ENCODE measurements at regions not wholly inside any gene's neighbourhood (a gene's known extent, or its start where the extent isn't known, plus 50 kb on each side); places are given as distances from the start of the nearest gene placed in this dataset.
"Not testable (repeated sequence)": the region's sequence is repeated elsewhere in the genome, so short reads cannot be mapped to it uniquely, and the experiment has no call there.

GRCh38 chr19:28609944-28610343 lies 603.0 kb downstream of the UQCRFS1 start:
- no peak for DNase-seq (ENCODE audit: low read depth in 3 of 3, low spot score in 2 of 3)

GRCh38 chr19:28609091-28609755 lies 603.7 kb downstream of the UQCRFS1 start:
- DNase-seq (ENCODE audit: low read depth in 3 of 3, low spot score in 2 of 3), result no peak

GRCh38 chr19:28608292-28608691 lies 604.7 kb downstream of the UQCRFS1 start:
- no peak for DNase-seq (ENCODE audit: low read depth in 3 of 3, low spot score in 2 of 3)

GRCh38 chr19:28607066-28607583 lies 605.8 kb downstream of the UQCRFS1 start:
- DNase-seq (ENCODE audit: low read depth in 3 of 3, low spot score in 2 of 3), result no peak

GRCh38 chr19:28606269-28607032 lies 606.5 kb downstream of the UQCRFS1 start:
- DNase-seq (ENCODE audit: low read depth in 3 of 3, low spot score in 2 of 3), result no peak

- DNase-seq (ENCODE audit: low read depth in 3 of 3, low spot score in 2 of 3), result no peak
Measured at GRCh38 chr19:28605501-28606268, 607.3 kb downstream of the UQCRFS1 start.

GRCh38 chr19:28603453-28603852 lies 609.5 kb downstream of the UQCRFS1 start:
- no peak for DNase-seq (ENCODE audit: low read depth in 3 of 3, low spot score in 2 of 3)

- no peak for DNase-seq (ENCODE audit: low read depth in 3 of 3, low spot score in 2 of 3)
Measured at GRCh38 chr19:28602675-28603298, 610.2 kb downstream of the UQCRFS1 start.

- no peak for DNase-seq (ENCODE audit: low read depth in 3 of 3, low spot score in 2 of 3)
Measured at GRCh38 chr19:28601723-28602440, 611.1 kb downstream of the UQCRFS1 start.

GRCh38 chr19:28598861-28599260 lies 614.1 kb downstream of the UQCRFS1 start:
- DNase-seq (ENCODE audit: low read depth in 3 of 3, low spot score in 2 of 3), result no peak

GRCh38 chr19:28596561-28597071 lies 616.3 kb downstream of the UQCRFS1 start:
- peak in 2 of 3 donors; percentile 49 to 67 for DNase-seq (ENCODE audit: low read depth in 3 of 3, low spot score in 2 of 3)

GRCh38 chr19:28595722-28596480 lies 617.0 kb downstream of the UQCRFS1 start:
- DNase-seq (ENCODE audit: low read depth in 3 of 3, low spot score in 2 of 3), result no peak

- DNase-seq (ENCODE audit: low read depth in 3 of 3, low spot score in 2 of 3), result no peak
Measured at GRCh38 chr19:28594737-28595136, 618.2 kb downstream of the UQCRFS1 start.

GRCh38 chr19:28589991-28590411 lies 623.0 kb downstream of the UQCRFS1 start:
- DNase-seq (ENCODE audit: low read depth in 3 of 3, low spot score in 2 of 3), result not testable (repeated sequence)

GRCh38 chr19:28586474-28586873 lies 626.5 kb downstream of the UQCRFS1 start:
- DNase-seq (ENCODE audit: low read depth in 3 of 3, low spot score in 2 of 3), result no peak

GRCh38 chr19:28585796-28586195 lies 627.2 kb downstream of the UQCRFS1 start:
- DNase-seq (ENCODE audit: low read depth in 3 of 3, low spot score in 2 of 3), result no peak

- DNase-seq (ENCODE audit: low read depth in 3 of 3, low spot score in 2 of 3), result no peak
Measured at GRCh38 chr19:28583713-28584112, 629.2 kb downstream of the UQCRFS1 start.

- DNase-seq (ENCODE audit: low read depth in 3 of 3, low spot score in 2 of 3), result no peak
Measured at GRCh38 chr19:28583242-28583641, 629.7 kb downstream of the UQCRFS1 start.

GRCh38 chr19:28582796-28583195 lies 630.2 kb downstream of the UQCRFS1 start:
- no peak for DNase-seq (ENCODE audit: low read depth in 3 of 3, low spot score in 2 of 3)
